WTC11 (cell line): ENCODE measurements at regions not wholly inside any gene's neighbourhood (a gene's known extent, or its start where the extent isn't known, plus 50 kb on each side); places are given as distances from the start of the nearest gene placed in this dataset.

Experiments
- ATAC-seq: fragments of 200-7000 bp; cut with Tn5 transposase; 2 replicates; pipeline ENCODE4 v1.10.0; 2021; ENCODE audit warnings: mild to moderate bottlenecking, moderate library complexity
- CTCF ChIA-PET: fragments of 300-600 bp; sonication (Branson Sonifier 250); formaldehyde crosslinking; loops from one replicate; lab custom pipeline; 2021; ENCODE audit warnings: antibody characterized with exemption; lab: Charles Lee
- POLR2A ChIA-PET: fragments of 350-600 bp; sonication (Branson Sonifier 250); formaldehyde crosslinking; loops from one replicate; lab custom pipeline; 2021; ENCODE audit warnings: antibody characterized with exemption; lab: Charles Lee
- DNase-seq: peaks from one replicate; pipeline ENCODE4 v3.0.0; 2021; ENCODE audit warnings: low spot score
- H3K27ac Mint-ChIP-seq: 2 replicates; pipeline ENCODE4 v1.8.0; 2021; ENCODE audit warnings: mixed read lengths
- H3K27me3 Mint-ChIP-seq: 2 replicates; pipeline ENCODE4 v1.8.0; 2021; ENCODE audit warnings: low read depth, mild to moderate bottlenecking, moderate library complexity, mixed read lengths
- H3K36me3 Mint-ChIP-seq: 2 replicates; pipeline ENCODE4 v1.8.0; 2021; ENCODE audit warnings: mixed read lengths
- H3K4me1 Mint-ChIP-seq: 2 replicates; pipeline ENCODE4 v1.8.0; 2022; ENCODE audit warnings: mixed read lengths
- H3K4me3 Mint-ChIP-seq: 2 replicates; pipeline ENCODE4 v1.8.0; 2021; ENCODE audit warnings: mild to moderate bottlenecking, moderate library complexity, mixed read lengths
- H3K9me3 Mint-ChIP-seq: 2 replicates; pipeline ENCODE4 v1.8.0; 2021; ENCODE audit warnings: mixed read lengths
- ARID4B ChIP-seq: sonication (generic); formaldehyde crosslinking; IDR thresholded peaks from 2 replicates; pipeline ENCODE4 v1.8.0; 2023; ENCODE audit warnings: missing genetic modification reagents, mild to moderate bottlenecking, borderline replicate concordance
- ELF4 ChIP-seq: sonication (generic); formaldehyde crosslinking; IDR thresholded peaks from 2 replicates; pipeline ENCODE4 v1.8.1; 2022; ENCODE audit warnings: low read depth, mild to moderate bottlenecking, moderate library complexity, missing genetic modification reagents
- ESRRA ChIP-seq: sonication (generic); formaldehyde crosslinking; IDR thresholded peaks from 2 replicates; pipeline ENCODE4 v1.8.1; 2022; ENCODE audit warnings: mild to moderate bottlenecking, missing genetic modification reagents, borderline replicate concordance
- FOXK1 ChIP-seq: sonication (generic); formaldehyde crosslinking; IDR thresholded peaks from 2 replicates; pipeline ENCODE4 v1.8.0; 2022; ENCODE audit warnings: mild to moderate bottlenecking, moderate library complexity, missing genetic modification reagents
- NFE2L1 ChIP-seq: sonication (generic); formaldehyde crosslinking; IDR thresholded peaks from 2 replicates; pipeline ENCODE4 v1.8.1; 2023; ENCODE audit warnings: missing genetic modification reagents
- RORB ChIP-seq: fragments of 250-450 bp; sonication (Bioruptor Pico); IDR thresholded peaks from 2 replicates; pipeline ENCODE4 v1.9.0; 2021; ENCODE audit warnings: mild to moderate bottlenecking
- ZNF138 ChIP-seq: sonication (generic); formaldehyde crosslinking; conservative IDR thresholded peaks from 2 replicates; pipeline ENCODE4 v1.8.1; 2022; ENCODE audit warnings: mild to moderate bottlenecking, moderate library complexity, missing genetic modification reagents
- ZNF317 ChIP-seq: sonication (generic); formaldehyde crosslinking; IDR thresholded peaks from 2 replicates; pipeline ENCODE4 v1.8.1; 2023; ENCODE audit warnings: low read depth, mild to moderate bottlenecking, moderate library complexity, missing genetic modification reagents, borderline replicate concordance
- ZNF396 ChIP-seq: fragments of 250-450 bp; sonication (Bioruptor Pico); IDR thresholded peaks from 2 replicates; pipeline ENCODE4 v1.8.0; 2021; ENCODE audit warnings: mild to moderate bottlenecking, moderate library complexity, borderline replicate concordance
- ZNF423 ChIP-seq: fragments of 250-450 bp; sonication (Bioruptor Pico); IDR thresholded peaks from 2 replicates; pipeline ENCODE4 v2.1.2; 2022; ENCODE audit warnings: mild to moderate bottlenecking, moderate library complexity
- TF ChIP-seq, protein P1 (sequence below): sonication (generic); formaldehyde crosslinking; IDR thresholded peaks from 2 replicates; pipeline ENCODE4 v1.8.1; 2022; ENCODE audit warnings: mild to moderate bottlenecking, moderate library complexity, missing genetic modification reagents
- TF ChIP-seq, protein P2 (sequence below): sonication (generic); formaldehyde crosslinking; IDR thresholded peaks from 2 replicates; pipeline ENCODE4 v1.8.0; 2023; ENCODE audit warnings: mild to moderate bottlenecking, missing genetic modification reagents
- TF ChIP-seq, protein P3 (sequence below): sonication (generic); formaldehyde crosslinking; IDR thresholded peaks from 2 replicates; pipeline ENCODE4 v1.8.1; 2023; ENCODE audit warnings: mild to moderate bottlenecking, missing genetic modification reagents, moderate library complexity

DNA sequence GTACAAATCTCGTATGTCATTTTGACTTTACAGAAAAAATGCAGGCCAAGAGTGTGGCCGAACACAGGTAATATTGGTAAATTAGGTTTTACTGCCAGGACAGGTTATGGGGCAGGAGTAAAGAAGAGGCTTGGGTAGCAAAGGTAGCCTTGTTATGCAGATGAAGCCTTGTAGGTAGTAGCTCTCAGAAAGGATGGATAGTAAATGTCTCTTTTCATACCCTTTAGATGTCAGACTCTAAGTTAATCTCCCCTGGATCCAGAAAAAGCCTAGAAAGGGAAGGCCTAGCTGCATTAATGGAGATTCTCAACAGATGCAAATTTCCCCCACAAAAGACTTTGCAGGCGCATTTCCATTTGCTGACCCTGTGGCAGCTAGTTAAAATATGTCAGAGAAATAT lies 1445.1 kb upstream of the CADM2 start:
- ChIA-PET CTCF (interaction anchor here (0.9 kb wide), 1 partner anchor 659 kb away, joined by 3 read pairs; no protein-coding TSS in a partner anchor), POLR2A (no interaction called here)
- peak; percentile 96 for ATAC-seq
- no peaks in the 10 kb centered on the region; the same call in 1 of the 2 replicates for H3K36me3 Mint-ChIP-seq
- peaks cover 5% of the 10 kb centered on the region for H3K9me3 Mint-ChIP-seq
- H3K27ac Mint-ChIP-seq: no peak overlapping the region; the same call in none of the 2 replicates
- H3K4me1 Mint-ChIP-seq: peaks cover 37% of the 10 kb centered on the region
- no peak for TF ChIP-seq ESRRA (CRISPR knock-in tag)
- no peak for TF ChIP-seq FOXK1 (CRISPR knock-in tag)
- no peak for TF ChIP-seq ZNF138 (CRISPR knock-in tag)
- TF ChIP-seq, protein P1, sequence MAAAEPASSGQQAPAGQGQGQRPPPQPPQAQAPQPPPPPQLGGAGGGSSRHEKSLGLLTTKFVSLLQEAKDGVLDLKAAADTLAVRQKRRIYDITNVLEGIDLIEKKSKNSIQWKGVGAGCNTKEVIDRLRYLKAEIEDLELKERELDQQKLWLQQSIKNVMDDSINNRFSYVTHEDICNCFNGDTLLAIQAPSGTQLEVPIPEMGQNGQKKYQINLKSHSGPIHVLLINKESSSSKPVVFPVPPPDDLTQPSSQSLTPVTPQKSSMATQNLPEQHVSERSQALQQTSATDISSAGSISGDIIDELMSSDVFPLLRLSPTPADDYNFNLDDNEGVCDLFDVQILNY (CRISPR knock-in tag): no peak
- TF ChIP-seq ARID4B (CRISPR knock-in tag): no peak
- TF ChIP-seq, all 79 proteins: peak for 0
- no peak for DNase-seq
- H3K4me3 Mint-ChIP-seq: peak overlapping the region; percentile 4; the same call in 1 of the 2 replicates
- H3K27me3 Mint-ChIP-seq: no peaks in the 10 kb centered on the region; the same call in 1 of the 2 replicates

- TF ChIP-seq RORB (no peak), ZNF396 (CRISPR knock-in tag) (no peak), NFE2L1 (no peak)
- ChIA-PET CTCF (interaction anchor here (0.9 kb wide), 1 partner anchor 660 kb away, joined by 3 read pairs; no protein-coding TSS in a partner anchor), POLR2A (no interaction called here)
- Mint-ChIP-seq H3K4me1 (peaks cover 37% of the 10 kb centered on the region), H3K4me3 (peak overlapping the region; percentile 4; the same call in 1 of the 2 replicates), H3K9me3 (peaks cover 5% of the 10 kb centered on the region), H3K27ac (peak overlapping the region; percentile 33), H3K36me3 (no peaks in the 10 kb centered on the region; the same call in 1 of the 2 replicates), H3K27me3 (no peaks in the 10 kb centered on the region; the same call in 1 of the 2 replicates)
- ATAC-seq (peak; percentile 33), DNase-seq (peak; percentile 17)
Observed at GRCh38 chr3:83514130-83514914, 1444.5 kb upstream of the CADM2 start.

DNA sequence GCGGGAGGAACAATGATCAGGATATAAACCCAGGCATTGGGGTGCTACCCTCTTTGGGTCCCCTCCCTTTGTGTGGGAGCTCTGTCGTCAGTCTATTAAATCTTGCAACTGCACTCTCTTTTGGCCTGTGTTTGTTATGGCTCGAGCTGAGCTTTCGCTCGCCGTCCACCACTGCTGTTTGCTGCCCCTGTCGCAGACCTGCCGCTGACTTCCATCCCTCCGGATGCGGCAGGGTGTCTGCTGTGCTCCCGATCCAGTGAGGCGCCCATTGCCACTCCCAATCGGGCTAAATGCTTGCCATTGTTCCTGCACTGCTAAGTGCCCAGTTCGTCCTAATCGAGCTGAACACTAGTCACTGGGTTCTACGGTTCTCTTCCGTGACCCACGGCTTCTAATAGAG lies 1443.7 kb upstream of the CADM2 start:
- ChIA-PET POLR2A (no interaction called here), CTCF (no interaction called here)
- no peak for DNase-seq
- TF ChIP-seq ZNF423 (CRISPR knock-in tag) (no peak), ZNF317 (CRISPR knock-in tag) (peak; percentile 54; the same call in 1 of the 2 replicates)
- no peaks in the 10 kb centered on the region; the same call in 1 of the 2 replicates for H3K36me3 Mint-ChIP-seq
- H3K9me3 Mint-ChIP-seq: peaks cover 5% of the 10 kb centered on the region
- no peak for ATAC-seq
- H3K4me1 Mint-ChIP-seq: peaks cover 37% of the 10 kb centered on the region
- no peak overlapping the region for H3K27ac Mint-ChIP-seq
- H3K27me3 Mint-ChIP-seq: no peaks in the 10 kb centered on the region; the same call in 1 of the 2 replicates
- H3K4me3 Mint-ChIP-seq: no peak overlapping the region

GRCh38 chr3:83523470-83524073 lies 1435.2 kb upstream of the CADM2 start:
- ATAC-seq (peak; percentile 99), DNase-seq (peak; percentile 72)
- Mint-ChIP-seq H3K27ac (no peak overlapping the region), H3K4me1 (peaks cover 2% of the 10 kb centered on the region; the same call in 1 of the 2 replicates), H3K36me3 (no peaks in the 10 kb centered on the region), H3K9me3 (no peaks in the 10 kb centered on the region), H3K27me3 (no peaks in the 10 kb centered on the region), H3K4me3 (no peak overlapping the region)
- TF ChIP-seq, protein P2, sequence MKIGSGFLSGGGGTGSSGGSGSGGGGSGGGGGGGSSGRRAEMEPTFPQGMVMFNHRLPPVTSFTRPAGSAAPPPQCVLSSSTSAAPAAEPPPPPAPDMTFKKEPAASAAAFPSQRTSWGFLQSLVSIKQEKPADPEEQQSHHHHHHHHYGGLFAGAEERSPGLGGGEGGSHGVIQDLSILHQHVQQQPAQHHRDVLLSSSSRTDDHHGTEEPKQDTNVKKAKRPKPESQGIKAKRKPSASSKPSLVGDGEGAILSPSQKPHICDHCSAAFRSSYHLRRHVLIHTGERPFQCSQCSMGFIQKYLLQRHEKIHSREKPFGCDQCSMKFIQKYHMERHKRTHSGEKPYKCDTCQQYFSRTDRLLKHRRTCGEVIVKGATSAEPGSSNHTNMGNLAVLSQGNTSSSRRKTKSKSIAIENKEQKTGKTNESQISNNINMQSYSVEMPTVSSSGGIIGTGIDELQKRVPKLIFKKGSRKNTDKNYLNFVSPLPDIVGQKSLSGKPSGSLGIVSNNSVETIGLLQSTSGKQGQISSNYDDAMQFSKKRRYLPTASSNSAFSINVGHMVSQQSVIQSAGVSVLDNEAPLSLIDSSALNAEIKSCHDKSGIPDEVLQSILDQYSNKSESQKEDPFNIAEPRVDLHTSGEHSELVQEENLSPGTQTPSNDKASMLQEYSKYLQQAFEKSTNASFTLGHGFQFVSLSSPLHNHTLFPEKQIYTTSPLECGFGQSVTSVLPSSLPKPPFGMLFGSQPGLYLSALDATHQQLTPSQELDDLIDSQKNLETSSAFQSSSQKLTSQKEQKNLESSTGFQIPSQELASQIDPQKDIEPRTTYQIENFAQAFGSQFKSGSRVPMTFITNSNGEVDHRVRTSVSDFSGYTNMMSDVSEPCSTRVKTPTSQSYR (CRISPR knock-in tag): no peak
- TF ChIP-seq, protein P3, sequence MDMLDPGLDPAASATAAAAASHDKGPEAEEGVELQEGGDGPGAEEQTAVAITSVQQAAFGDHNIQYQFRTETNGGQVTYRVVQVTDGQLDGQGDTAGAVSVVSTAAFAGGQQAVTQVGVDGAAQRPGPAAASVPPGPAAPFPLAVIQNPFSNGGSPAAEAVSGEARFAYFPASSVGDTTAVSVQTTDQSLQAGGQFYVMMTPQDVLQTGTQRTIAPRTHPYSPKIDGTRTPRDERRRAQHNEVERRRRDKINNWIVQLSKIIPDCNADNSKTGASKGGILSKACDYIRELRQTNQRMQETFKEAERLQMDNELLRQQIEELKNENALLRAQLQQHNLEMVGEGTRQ (CRISPR knock-in tag): peak; percentile 22; the same call in 1 of the 2 replicates
- no peak for TF ChIP-seq ELF4
- CTCF ChIA-PET: no interaction called here
- POLR2A ChIA-PET: no interaction called here
